GM21360 (cell line): ENCODE measurements at regions not wholly inside any gene's neighbourhood (a gene's known extent, or its start where the extent isn't known, plus 50 kb on each side); places are given as distances from the start of the nearest gene placed in this dataset.
"Not testable (repeated sequence)": the region's sequence is repeated elsewhere in the genome, so short reads cannot be mapped to it uniquely, and the experiment has no call there.

Experiments
- ATAC-seq: cut with Tn5 transposase; IDR thresholded peaks from one replicate; pipeline ENCODE4 v1.9.1; 2021; ENCODE audit warnings: mild to moderate bottlenecking, moderate library complexity; ENCODE audit not compliant: unreplicated experiment

- no peak for ATAC-seq
Measured at GRCh38 chr11:41519696-41520095, 60.2 kb upstream of the LRRC4C start.

- no peak for ATAC-seq
Measured at GRCh38 chr11:41522391-41522790, 62.9 kb upstream of the LRRC4C start.

GRCh38 chr11:41522899-41523672, 63.6 kb upstream of the LRRC4C start:
- ATAC-seq = no peak

- no peak for ATAC-seq
Measured at GRCh38 chr11:41527530-41527929, 68.1 kb upstream of the LRRC4C start.

GRCh38 chr11:41532413-41532812, 73.0 kb upstream of the LRRC4C start:
- no peak for ATAC-seq

- no peak for ATAC-seq
Measured at GRCh38 chr11:41533761-41534160, 74.3 kb upstream of the LRRC4C start.

GRCh38 chr11:41534391-41534790, 74.9 kb upstream of the LRRC4C start:
- ATAC-seq = no peak

- no peak for ATAC-seq
Measured at GRCh38 chr11:41534861-41535260, 75.4 kb upstream of the LRRC4C start.

GRCh38 chr11:41536021-41536568, 76.6 kb upstream of the LRRC4C start:
- no peak for ATAC-seq

- not testable (repeated sequence) for ATAC-seq
Measured at GRCh38 chr11:41544902-41545301, 85.5 kb upstream of the LRRC4C start.

- ATAC-seq = no peak
Measured at GRCh38 chr11:41578421-41579051, 119.1 kb upstream of the LRRC4C start.

- ATAC-seq = no peak
Measured at GRCh38 chr11:41579546-41579945, 120.1 kb upstream of the LRRC4C start.

GRCh38 chr11:41609511-41609910, 150.1 kb upstream of the LRRC4C start:
- no peak for ATAC-seq

- no peak for ATAC-seq
Measured at GRCh38 chr11:41612415-41612814, 153.0 kb upstream of the LRRC4C start.

- no peak for ATAC-seq
Measured at GRCh38 chr11:41613326-41613725, 153.9 kb upstream of the LRRC4C start.

GRCh38 chr11:41622707-41623359, 163.4 kb upstream of the LRRC4C start:
- no peak for ATAC-seq

GRCh38 chr11:41659985-41660384, 200.5 kb upstream of the LRRC4C start:
- no peak for ATAC-seq

GRCh38 chr11:41660585-41660984, 201.1 kb upstream of the LRRC4C start:
- no peak for ATAC-seq

GRCh38 chr11:41665441-41666360, 206.2 kb upstream of the LRRC4C start:
- no peak for ATAC-seq

GRCh38 chr11:41666951-41667653, 207.7 kb upstream of the LRRC4C start:
- ATAC-seq = no peak
